NCI-H2081 treated with DMSO at 0.1 percent for 48 hours (cell line): ENCODE measurements at regions not wholly inside any gene's neighbourhood (a gene's known extent, or its start where the extent isn't known, plus 50 kb on each side); places are given as distances from the start of the nearest gene placed in this dataset.

Experiments
- DNase-seq: peaks from one replicate; lab custom pipeline; 2025; lab: John Stamatoyannopoulos, UW

- no peak for DNase-seq
Measured at GRCh38 chr9:87249029-87249428, 248.6 kb upstream of the DAPK1 start.

GRCh38 chr9:87250205-87250604 lies 247.5 kb upstream of the DAPK1 start:
- DNase-seq = no peak

- DNase-seq = no peak
Measured at GRCh38 chr9:87255431-87256155, 242.1 kb upstream of the DAPK1 start.

- no peak for DNase-seq
Measured at GRCh38 chr9:87256973-87257372, 240.7 kb upstream of the DAPK1 start.

GRCh38 chr9:87259543-87260518 lies 237.8 kb upstream of the DAPK1 start:
- no peak for DNase-seq

- DNase-seq = no peak
Measured at GRCh38 chr9:87263291-87263690, 234.4 kb upstream of the DAPK1 start.

- DNase-seq = no peak
Measured at GRCh38 chr9:87266697-87267096, 231.0 kb upstream of the DAPK1 start.

- no peak for DNase-seq
Measured at GRCh38 chr9:87267251-87268070, 230.2 kb upstream of the DAPK1 start.

GRCh38 chr9:87269296-87270176 lies 228.1 kb upstream of the DAPK1 start:
- no peak for DNase-seq

GRCh38 chr9:87270221-87270847 lies 227.3 kb upstream of the DAPK1 start:
- DNase-seq = no peak

- DNase-seq = no peak
Measured at GRCh38 chr9:87270848-87271234, 226.8 kb upstream of the DAPK1 start.

GRCh38 chr9:87271696-87272477 lies 225.8 kb upstream of the DAPK1 start:
- DNase-seq = no peak

- DNase-seq = no peak
Measured at GRCh38 chr9:87275047-87275725, 222.5 kb upstream of the DAPK1 start.

GRCh38 chr9:87276327-87276841 lies 221.3 kb upstream of the DAPK1 start:
- DNase-seq = no peak

GRCh38 chr9:87276851-87277261 lies 220.8 kb upstream of the DAPK1 start:
- no peak for DNase-seq

GRCh38 chr9:87277346-87277745 lies 220.3 kb upstream of the DAPK1 start:
- no peak for DNase-seq

- DNase-seq = no peak
Measured at GRCh38 chr9:87278971-87279733, 218.5 kb upstream of the DAPK1 start.

GRCh38 chr9:87280421-87280820 lies 217.2 kb upstream of the DAPK1 start:
- DNase-seq = no peak
